ENCODE measurements at regions not wholly inside any gene's neighbourhood (a gene's known extent, or its start where the extent isn't known, plus 50 kb on each side); places are given as distances from the start of the nearest gene placed in this dataset.
"Not testable (repeated sequence)": the region's sequence is repeated elsewhere in the genome, so short reads cannot be mapped to it uniquely, and the experiment has no call there.

- FAIRE-seq, result no peak
These were observed 65.6 kb downstream of the UFM1 start for GRCh38 chr13:38415233-38415632.

- no peak for FAIRE-seq
These were observed 67.6 kb downstream of the UFM1 start for GRCh38 chr13:38417241-38417640.

- no peak for FAIRE-seq
These were observed 68.1 kb downstream of the UFM1 start for GRCh38 chr13:38417727-38418126.

GRCh38 chr13:38418286-38418685 lies 68.6 kb downstream of the UFM1 start:
- FAIRE-seq, result no peak

- FAIRE-seq, result no peak
These were observed 69.7 kb downstream of the UFM1 start for GRCh38 chr13:38419312-38419873.

GRCh38 chr13:38421590-38422560 lies 72.2 kb downstream of the UFM1 start:
- no peak for FAIRE-seq

GRCh38 chr13:38429916-38430315 lies 80.3 kb downstream of the UFM1 start:
- no peak for FAIRE-seq

- FAIRE-seq, result no peak
These were observed 81.1 kb downstream of the UFM1 start for GRCh38 chr13:38430796-38431195.

- no peak for FAIRE-seq
These were observed 91.0 kb downstream of the UFM1 start for GRCh38 chr13:38440666-38441065.

GRCh38 chr13:38444904-38445303 lies 95.3 kb downstream of the UFM1 start:
- FAIRE-seq, result no peak

GRCh38 chr13:38452656-38453055 lies 103.0 kb downstream of the UFM1 start:
- FAIRE-seq, result no peak

- FAIRE-seq, result no peak
These were observed 113.0 kb downstream of the UFM1 start for GRCh38 chr13:38462605-38463004.

GRCh38 chr13:38463048-38463447 lies 113.4 kb downstream of the UFM1 start:
- FAIRE-seq, result no peak

GRCh38 chr13:38472411-38472810 lies 122.8 kb downstream of the UFM1 start:
- not testable (repeated sequence) for FAIRE-seq

- FAIRE-seq, result no peak
These were observed 123.7 kb downstream of the UFM1 start for GRCh38 chr13:38473305-38473704.

- FAIRE-seq, result no peak
These were observed 128.0 kb downstream of the UFM1 start for GRCh38 chr13:38477676-38478075.

- FAIRE-seq, result no peak
These were observed 134.0 kb downstream of the UFM1 start for GRCh38 chr13:38483623-38484022.

GRCh38 chr13:38490657-38491056 lies 141.0 kb downstream of the UFM1 start:
- FAIRE-seq, result no peak

GRCh38 chr13:38494445-38494844 lies 144.8 kb downstream of the UFM1 start:
- FAIRE-seq, result no peak

GRCh38 chr13:38496917-38497316 lies 147.3 kb downstream of the UFM1 start:
- no peak for FAIRE-seq

- no peak for FAIRE-seq
These were observed 148.6 kb downstream of the UFM1 start for GRCh38 chr13:38498271-38498670.

GRCh38 chr13:38514575-38514974 lies 164.9 kb downstream of the UFM1 start:
- FAIRE-seq, result no peak

GRCh38 chr13:38518328-38518727 lies 168.5 kb upstream of the FREM2 start:
- FAIRE-seq, result no peak

- no peak for FAIRE-seq
These were observed 167.5 kb upstream of the FREM2 start for GRCh38 chr13:38519229-38519911.
